ENCODE measurements at regions not wholly inside any gene's neighbourhood (a gene's known extent, or its start where the extent isn't known, plus 50 kb on each side); places are given as distances from the start of the nearest gene placed in this dataset.

DNA sequence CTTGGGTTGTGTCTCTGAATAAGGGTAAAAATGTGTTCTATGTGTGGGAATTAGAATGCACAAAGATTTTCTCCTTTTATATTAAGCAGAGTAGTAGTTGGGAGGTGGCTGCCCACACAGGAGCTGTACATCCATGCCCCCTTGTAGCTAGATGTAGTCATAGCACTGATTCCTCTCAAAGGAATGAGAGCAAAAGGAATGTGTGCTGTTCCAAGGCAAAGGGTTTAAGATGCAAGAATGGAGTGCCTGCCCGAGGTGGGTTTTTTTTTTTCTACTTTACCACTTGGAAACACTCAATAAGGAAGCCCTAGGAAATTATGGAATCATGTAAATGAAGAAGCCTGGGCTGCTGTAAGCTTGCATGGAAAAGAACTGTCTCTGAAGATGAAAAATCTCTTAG is 2183.2 kb upstream of the AGA start:
- DNase-seq (ENCODE audit: low spot score, unreplicated experiment) = no peak
- Mint-ChIP-seq H3K4me3 (ENCODE audit: low read depth) (no peak overlapping the region), H3K9me3 (ENCODE audit: low read depth) (no peaks in the 10 kb centered on the region), H3K36me3 (ENCODE audit: insufficient read depth) (no peaks in the 10 kb centered on the region), H3K27ac (no peak overlapping the region), H3K4me1 (ENCODE audit: low read depth) (no peaks in the 10 kb centered on the region), H3K27me3 (no peaks in the 10 kb centered on the region)
- TF ChIP-seq, protein P1, sequence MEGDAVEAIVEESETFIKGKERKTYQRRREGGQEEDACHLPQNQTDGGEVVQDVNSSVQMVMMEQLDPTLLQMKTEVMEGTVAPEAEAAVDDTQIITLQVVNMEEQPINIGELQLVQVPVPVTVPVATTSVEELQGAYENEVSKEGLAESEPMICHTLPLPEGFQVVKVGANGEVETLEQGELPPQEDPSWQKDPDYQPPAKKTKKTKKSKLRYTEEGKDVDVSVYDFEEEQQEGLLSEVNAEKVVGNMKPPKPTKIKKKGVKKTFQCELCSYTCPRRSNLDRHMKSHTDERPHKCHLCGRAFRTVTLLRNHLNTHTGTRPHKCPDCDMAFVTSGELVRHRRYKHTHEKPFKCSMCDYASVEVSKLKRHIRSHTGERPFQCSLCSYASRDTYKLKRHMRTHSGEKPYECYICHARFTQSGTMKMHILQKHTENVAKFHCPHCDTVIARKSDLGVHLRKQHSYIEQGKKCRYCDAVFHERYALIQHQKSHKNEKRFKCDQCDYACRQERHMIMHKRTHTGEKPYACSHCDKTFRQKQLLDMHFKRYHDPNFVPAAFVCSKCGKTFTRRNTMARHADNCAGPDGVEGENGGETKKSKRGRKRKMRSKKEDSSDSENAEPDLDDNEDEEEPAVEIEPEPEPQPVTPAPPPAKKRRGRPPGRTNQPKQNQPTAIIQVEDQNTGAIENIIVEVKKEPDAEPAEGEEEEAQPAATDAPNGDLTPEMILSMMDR (IDR thresholded peaks at IDR 0.05; ENCODE audit: unreplicated experiment) = no peak

DNA sequence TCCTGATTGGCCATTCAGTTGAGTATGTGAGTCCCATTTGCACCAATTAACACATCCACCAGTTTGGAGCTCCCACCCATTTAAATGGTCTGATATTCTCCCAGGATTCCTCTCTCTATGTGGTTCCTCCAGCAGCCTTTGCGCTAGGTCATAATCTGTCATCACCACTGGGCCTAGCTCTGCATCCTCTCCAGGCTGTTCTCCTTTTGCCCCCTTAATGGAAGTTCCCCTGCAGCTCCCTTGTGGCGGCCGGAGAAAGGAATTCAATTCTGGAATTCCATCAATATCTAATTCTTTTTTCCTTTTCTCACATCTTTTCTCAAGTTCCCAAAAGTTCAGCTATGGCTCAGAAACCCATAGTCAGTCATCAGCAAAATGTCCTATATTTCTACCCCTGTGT is 2184.4 kb upstream of the AGA start:
- H3K4me1 Mint-ChIP-seq (ENCODE audit: low read depth) = no peaks in the 10 kb centered on the region
- H3K36me3 Mint-ChIP-seq (ENCODE audit: insufficient read depth) = no peaks in the 10 kb centered on the region
- H3K27ac Mint-ChIP-seq = no peak overlapping the region
- H3K4me3 Mint-ChIP-seq (ENCODE audit: low read depth) = no peak overlapping the region
- TF ChIP-seq, protein P1 (IDR thresholded peaks at IDR 0.05; ENCODE audit: unreplicated experiment) = peak; percentile 34
- DNase-seq (ENCODE audit: low spot score, unreplicated experiment) = no peak
- no peaks in the 10 kb centered on the region for H3K27me3 Mint-ChIP-seq
- H3K9me3 Mint-ChIP-seq (ENCODE audit: low read depth) = no peaks in the 10 kb centered on the region

- H3K4me1 Mint-ChIP-seq (ENCODE audit: low read depth) = no peaks in the 10 kb centered on the region
- no peak overlapping the region for H3K4me3 Mint-ChIP-seq (ENCODE audit: low read depth)
- H3K27me3 Mint-ChIP-seq = no peaks in the 10 kb centered on the region
- H3K27ac Mint-ChIP-seq = no peak overlapping the region
- H3K9me3 Mint-ChIP-seq (ENCODE audit: low read depth) = no peaks in the 10 kb centered on the region
- H3K36me3 Mint-ChIP-seq (ENCODE audit: insufficient read depth) = no peaks in the 10 kb centered on the region
- TF ChIP-seq, protein P1 (IDR thresholded peaks at IDR 0.05; ENCODE audit: unreplicated experiment) = no peak
- no peak for DNase-seq (ENCODE audit: low spot score, unreplicated experiment)
Measured at GRCh38 chr4:179631321-179631720, 2189.1 kb upstream of the AGA start.

DNA sequence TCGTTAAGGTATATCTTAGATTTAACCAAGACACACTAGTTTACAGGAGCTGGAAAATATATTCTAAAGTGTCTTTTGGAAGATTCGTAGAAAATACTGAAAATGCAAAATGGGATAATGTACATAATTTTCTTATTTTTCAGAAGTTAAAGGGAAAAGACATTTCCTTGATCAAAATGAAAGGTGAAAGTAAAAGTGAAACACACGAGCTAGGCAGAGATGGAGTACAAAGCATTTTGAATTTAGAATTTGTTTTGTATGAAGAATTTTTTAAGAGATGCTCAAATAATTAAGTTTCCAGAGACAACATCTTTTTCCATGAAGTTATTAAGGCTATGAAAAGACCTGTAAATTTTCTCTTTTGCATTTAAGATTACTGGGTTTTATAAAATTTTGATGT is 2192.6 kb upstream of the AGA start:
- Mint-ChIP-seq H3K27ac (no peak overlapping the region), H3K9me3 (ENCODE audit: low read depth) (peaks cover 4% of the 10 kb centered on the region), H3K4me1 (ENCODE audit: low read depth) (no peaks in the 10 kb centered on the region), H3K36me3 (ENCODE audit: insufficient read depth) (no peaks in the 10 kb centered on the region), H3K4me3 (ENCODE audit: low read depth) (no peak overlapping the region), H3K27me3 (no peaks in the 10 kb centered on the region)
- no peak for DNase-seq (ENCODE audit: low spot score, unreplicated experiment)
- TF ChIP-seq, protein P1 (IDR thresholded peaks at IDR 0.05; ENCODE audit: unreplicated experiment) = no peak

GRCh38 chr4:179662522-179662921 is 2220.3 kb upstream of the AGA start:
- no peaks in the 10 kb centered on the region for H3K27me3 Mint-ChIP-seq
- H3K4me3 Mint-ChIP-seq (ENCODE audit: low read depth) = no peak overlapping the region
- TF ChIP-seq, protein P1 (IDR thresholded peaks at IDR 0.05; ENCODE audit: unreplicated experiment) = no peak
- no peaks in the 10 kb centered on the region for H3K36me3 Mint-ChIP-seq (ENCODE audit: insufficient read depth)
- H3K27ac Mint-ChIP-seq = no peak overlapping the region
- H3K9me3 Mint-ChIP-seq (ENCODE audit: low read depth) = peaks cover 13% of the 10 kb centered on the region
- DNase-seq (ENCODE audit: low spot score, unreplicated experiment) = no peak
- no peaks in the 10 kb centered on the region for H3K4me1 Mint-ChIP-seq (ENCODE audit: low read depth)
